Fibroblast of villous mesenchyme (primary cell): ENCODE measurements at regions not wholly inside any gene's neighbourhood (a gene's known extent, or its start where the extent isn't known, plus 50 kb on each side); places are given as distances from the start of the nearest gene placed in this dataset.

ENCODE experiments used
- DNase-seq: peaks from one replicate; pipeline ENCODE4 v3.0.0-alpha.2; 2010; ENCODE audit warnings: low read depth
- H3K4me3 ChIP-seq: 2 replicates; pipeline ENCODE4 v1.5.1; 2011; ENCODE audit warnings: low read depth, mild to moderate bottlenecking, low read length
- TF ChIP-seq, protein P1 (sequence below): IDR thresholded peaks from 2 replicates; pipeline ENCODE4 v1.5.1; 2012; ENCODE audit warnings: low read depth, mild to moderate bottlenecking, low read length; ENCODE audit not compliant: insufficient read depth

DNA sequence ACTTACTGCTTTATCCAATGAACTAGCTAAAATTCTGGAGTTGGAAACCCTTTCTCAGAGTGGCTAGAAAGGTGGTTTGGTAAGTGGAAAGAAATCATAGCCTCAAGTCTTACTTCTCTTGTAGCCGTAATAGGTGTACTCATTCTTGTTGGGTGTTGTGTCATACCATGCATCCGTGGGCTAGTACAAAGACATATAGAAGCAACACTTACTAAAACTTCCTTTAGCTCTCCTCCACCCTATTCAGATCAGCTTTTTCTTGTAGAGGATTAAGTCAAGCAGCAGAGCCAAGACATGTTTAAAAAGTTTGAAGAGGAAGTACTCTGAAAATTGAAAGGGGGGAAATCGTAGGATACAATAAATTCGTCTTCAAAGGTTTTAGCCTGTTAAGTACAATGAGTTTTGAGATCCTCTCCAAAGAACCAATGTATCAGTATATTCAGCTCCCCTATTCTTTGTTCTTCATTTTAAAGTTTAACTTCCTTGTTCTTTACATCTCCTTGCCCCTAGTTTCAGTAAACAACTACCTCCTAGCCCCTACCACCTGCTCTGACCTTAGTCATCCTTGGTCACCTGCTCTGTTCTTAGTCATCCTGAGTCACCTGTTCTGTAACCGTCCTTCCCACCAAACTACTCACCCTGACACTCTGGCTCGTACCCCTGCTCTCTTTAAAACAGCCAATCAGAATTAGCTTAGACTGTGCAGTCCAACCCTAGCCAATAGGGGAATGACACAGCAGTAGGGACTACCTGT is 62.1 kb upstream of the DEUP1 start:
- no peak for DNase-seq
- TF ChIP-seq, protein P1, sequence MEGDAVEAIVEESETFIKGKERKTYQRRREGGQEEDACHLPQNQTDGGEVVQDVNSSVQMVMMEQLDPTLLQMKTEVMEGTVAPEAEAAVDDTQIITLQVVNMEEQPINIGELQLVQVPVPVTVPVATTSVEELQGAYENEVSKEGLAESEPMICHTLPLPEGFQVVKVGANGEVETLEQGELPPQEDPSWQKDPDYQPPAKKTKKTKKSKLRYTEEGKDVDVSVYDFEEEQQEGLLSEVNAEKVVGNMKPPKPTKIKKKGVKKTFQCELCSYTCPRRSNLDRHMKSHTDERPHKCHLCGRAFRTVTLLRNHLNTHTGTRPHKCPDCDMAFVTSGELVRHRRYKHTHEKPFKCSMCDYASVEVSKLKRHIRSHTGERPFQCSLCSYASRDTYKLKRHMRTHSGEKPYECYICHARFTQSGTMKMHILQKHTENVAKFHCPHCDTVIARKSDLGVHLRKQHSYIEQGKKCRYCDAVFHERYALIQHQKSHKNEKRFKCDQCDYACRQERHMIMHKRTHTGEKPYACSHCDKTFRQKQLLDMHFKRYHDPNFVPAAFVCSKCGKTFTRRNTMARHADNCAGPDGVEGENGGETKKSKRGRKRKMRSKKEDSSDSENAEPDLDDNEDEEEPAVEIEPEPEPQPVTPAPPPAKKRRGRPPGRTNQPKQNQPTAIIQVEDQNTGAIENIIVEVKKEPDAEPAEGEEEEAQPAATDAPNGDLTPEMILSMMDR, result no peak
- H3K4me3 ChIP-seq, result no peak overlapping the region

DNA sequence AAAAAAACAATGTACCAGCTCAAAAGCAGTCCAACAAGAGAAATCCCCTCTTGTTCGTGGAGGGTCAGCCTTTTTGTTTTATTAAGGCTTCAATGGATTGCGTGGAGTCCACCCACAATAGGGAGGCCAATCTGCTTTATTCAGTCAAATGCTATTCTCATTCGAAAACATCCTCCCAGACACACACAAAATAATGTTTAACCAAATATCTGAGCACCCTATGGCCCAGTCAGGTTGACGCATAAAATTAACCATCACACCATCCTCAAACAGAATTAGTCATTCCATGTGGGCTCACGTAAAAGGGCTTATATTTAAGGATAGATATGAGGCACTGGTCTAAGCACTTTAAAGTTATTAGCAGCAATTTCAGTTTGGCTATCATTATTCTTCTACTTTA is 58.9 kb upstream of the DEUP1 start:
- no peak overlapping the region for H3K4me3 ChIP-seq
- DNase-seq, result no peak
- TF ChIP-seq, protein P1, result no peak

DNA sequence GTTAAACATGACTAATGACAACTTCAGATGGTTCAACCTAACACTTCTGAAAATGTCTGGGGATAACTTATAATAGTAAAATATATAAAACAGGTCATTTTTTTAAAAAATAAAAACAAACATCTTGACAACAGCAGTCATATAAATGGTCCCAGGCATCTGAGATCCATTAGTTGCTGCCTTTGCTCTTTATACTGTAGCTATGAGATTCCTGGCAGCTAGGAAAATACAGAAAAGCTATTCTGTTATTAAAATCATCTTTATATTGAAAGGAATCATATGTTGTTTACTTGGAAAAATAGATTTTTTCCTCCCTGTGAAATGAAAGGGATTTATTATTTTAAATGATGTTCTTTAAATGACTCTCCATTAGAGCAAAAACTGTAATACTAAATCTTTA is 55.7 kb upstream of the DEUP1 start:
- H3K4me3 ChIP-seq, result no peak overlapping the region
- DNase-seq, result no peak
- TF ChIP-seq, protein P1, result no peak

DNA sequence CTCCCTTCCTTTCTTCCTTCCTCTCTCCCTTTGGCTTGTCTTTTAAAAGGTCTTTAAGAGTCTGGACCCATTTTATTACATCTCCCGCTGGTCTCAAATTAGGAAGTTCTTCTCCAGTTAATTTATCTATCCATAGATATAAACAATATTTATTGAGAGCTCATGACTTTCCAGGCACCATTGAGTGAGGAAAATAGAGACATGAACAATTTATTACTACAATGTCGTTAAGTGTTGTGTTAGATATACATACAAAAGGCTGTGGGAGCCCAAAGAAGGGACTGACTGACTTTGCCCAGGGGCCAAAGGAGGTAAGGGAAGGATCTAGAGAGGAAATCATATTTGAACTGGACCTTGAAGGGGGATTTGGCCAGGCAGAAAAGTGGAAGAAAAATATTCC is 51.6 kb upstream of the DEUP1 start:
- TF ChIP-seq, protein P1, result no peak
- no peak overlapping the region for H3K4me3 ChIP-seq
- DNase-seq, result no peak

DNA sequence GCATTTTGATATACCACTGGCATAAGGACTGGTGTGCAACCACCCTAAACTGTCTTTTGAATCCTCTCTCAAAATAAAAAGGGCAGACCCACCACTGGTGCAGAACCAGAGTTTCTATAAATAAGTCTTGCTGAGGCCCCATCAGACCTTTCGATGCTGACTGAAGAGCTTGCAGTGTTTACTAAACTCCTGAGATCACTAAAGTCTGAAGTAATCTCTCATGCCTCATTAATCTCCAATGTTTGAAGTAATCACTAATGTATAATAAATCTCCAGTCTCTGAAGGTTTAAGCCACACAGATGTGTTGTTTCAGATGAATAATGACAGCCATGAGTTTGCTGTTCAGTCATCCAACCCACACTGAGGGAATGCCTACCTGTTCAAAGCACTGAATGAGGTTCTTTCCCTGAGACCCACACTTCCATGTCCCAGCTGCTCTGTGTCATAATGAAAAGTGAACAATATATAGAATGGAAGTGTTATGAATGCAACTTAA is 50.6 kb upstream of the DEUP1 start:
- no peak overlapping the region for H3K4me3 ChIP-seq
- TF ChIP-seq, protein P1, result no peak
- no peak for DNase-seq
